GM12892 (cell line): ENCODE measurements at regions not wholly inside any gene's neighbourhood (a gene's known extent, or its start where the extent isn't known, plus 50 kb on each side); places are given as distances from the start of the nearest gene placed in this dataset.

Experiments
- POLR2A ChIP-seq: IDR thresholded peaks from 2 replicates; pipeline ENCODE4 v1.6.1; 2011; ENCODE audit warnings: low read depth, low read length, control low read depth
- POLR2AphosphoS5 ChIP-seq: IDR thresholded peaks from 2 replicates; pipeline ENCODE4 v1.6.1; 2011; ENCODE audit warnings: low read depth, low read length, control low read depth
- TAF1 ChIP-seq: IDR thresholded peaks from 2 replicates; pipeline ENCODE4 v1.6.1; 2011; ENCODE audit warnings: low read depth, mild to moderate bottlenecking, control low read depth, low read length, borderline replicate concordance

- no peak for TF ChIP-seq POLR2AphosphoS5
- TF ChIP-seq POLR2A: no peak
- no peak for TF ChIP-seq TAF1
Observed at GRCh38 chr6:141290941-141291721, 841.6 kb upstream of the GJE1 start.
